Left renal pelvis (tissue), 4 donors: ENCODE measurements at regions not wholly inside any gene's neighbourhood (a gene's known extent, or its start where the extent isn't known, plus 50 kb on each side); places are given as distances from the start of the nearest gene placed in this dataset.

Experiments used
- DNase-seq, 4 donors: peaks; one replicate each; pipeline ENCODE4 v3.0.0-alpha.2; 2013; ENCODE audit warnings: low read depth in 4 of 4, low spot score in 3 of 4

DNA sequence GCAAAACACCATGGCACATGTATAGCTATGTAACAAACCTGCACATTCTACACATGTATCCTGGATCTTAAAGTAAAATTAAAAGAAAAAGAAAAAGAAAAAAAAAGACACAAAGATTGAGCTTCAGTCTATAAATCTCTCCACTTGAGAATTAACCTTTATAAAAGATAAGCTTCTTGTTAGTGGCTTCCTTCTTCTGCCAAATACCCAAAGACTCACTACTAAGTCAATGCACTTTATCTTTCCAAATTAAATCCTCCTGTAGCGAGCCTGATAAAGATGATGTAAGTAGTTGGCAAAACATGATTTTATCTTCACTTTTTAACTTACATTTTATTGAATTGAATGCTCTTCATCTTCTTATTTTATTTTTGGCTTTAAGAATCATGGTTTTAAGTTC lies 349.9 kb downstream of the TRIB2 start:
- no peak for DNase-seq

DNA sequence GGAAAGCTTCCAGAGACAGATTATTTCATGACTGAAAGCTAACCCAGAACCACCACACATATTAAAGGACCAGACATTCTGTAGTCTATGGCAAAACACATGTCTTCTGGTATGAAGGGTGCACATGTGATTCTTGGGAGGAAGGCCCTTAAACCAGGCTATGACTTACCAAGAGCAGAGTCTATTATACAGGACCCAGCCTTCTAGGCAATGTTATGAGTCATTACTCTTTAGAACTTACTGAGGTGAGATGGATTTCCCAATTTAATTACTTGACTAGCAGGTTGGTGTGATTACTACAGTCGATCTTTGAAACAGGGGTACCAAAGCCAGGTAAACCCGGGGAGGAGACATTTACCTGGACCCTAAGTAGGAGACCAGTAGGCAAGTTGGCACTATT lies 350.8 kb downstream of the TRIB2 start:
- no peak for DNase-seq

DNA sequence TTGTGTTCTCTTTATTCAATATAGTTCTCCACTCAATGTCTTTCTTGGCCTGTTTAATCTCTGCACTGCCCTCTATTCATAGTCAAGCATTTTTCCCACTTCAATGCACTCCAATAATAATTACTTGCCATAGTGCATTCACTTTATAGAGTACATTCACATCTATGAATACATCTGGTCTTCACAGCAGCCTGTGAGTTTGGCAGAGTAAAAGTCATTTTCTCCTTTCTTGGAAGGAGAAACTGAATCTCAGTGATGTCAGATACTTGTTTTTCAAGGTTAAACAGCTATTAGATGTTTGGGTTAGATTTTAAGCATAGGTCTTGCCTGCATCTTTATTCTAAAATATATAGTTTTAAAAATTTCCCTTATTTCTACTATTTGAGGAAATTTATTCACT lies 373.2 kb downstream of the TRIB2 start:
- DNase-seq = no peak

DNA sequence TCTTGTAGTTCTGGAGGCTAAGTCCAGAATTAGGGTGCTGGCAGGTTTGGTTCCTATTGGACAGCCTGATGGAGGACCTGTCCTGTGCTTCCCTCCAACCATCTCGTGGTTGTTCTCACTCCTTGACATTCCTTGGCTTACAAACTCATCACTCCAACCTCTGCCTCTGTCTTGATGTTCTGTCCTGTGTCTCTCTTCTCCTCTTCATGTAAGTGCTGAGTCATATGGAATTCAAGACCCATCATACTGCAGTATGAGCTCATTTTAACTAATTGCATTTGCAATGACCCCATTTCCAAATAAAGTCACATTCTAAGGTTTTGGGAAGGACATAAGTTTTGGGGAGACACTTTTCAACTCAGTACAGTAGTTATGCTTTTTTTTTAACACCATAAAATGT lies 374.7 kb downstream of the TRIB2 start:
- no peak for DNase-seq

DNA sequence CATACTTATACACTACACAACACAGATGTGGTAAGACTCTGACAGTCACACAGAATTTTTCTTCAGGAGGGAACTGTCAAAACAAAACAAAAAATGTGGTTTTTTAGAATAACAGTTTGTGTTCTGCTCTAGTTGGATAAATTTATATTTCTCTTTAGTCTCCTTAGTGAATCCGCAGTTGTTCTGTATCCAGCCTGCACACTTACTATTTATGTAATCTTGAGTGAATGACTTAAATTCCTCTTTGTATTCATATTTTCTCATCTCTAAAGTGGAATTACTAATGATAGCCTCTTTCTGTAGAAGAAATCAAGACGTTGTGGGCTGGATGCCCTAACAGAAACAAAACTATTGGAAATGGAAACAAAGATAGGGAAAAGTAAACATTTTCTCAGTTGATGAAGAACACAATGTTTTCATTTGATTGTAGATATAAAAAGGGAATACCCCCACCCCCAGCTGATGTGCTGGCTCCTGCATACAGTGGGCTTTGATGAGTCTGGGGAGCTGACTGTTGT lies 375.2 kb downstream of the TRIB2 start:
- DNase-seq = no peak

DNA sequence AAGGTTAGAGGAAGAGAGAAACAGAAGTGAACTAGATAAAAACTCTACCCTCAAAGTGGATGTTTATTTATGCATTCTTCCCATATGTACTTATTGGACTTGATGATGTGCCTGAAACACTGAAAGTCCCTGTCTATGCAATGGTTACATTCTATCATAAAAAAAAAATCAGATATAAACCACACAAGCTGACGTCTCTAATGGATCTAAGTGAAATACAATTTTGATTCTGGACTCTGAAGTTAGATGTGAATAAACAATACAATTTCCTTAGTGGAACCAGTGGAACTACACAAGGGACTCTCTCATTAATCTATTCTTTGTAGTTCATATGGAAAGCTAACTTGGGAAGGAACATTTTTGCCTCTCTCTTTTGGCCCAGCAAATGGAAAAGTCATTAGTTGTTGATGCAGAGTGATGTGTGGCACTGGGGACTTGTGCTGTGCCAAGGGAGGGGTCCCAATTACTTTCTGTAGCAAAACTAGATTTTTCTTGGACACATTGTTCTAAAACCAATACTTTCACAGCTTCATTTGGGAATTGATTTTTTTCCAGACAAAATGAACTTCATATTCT lies 376.8 kb downstream of the TRIB2 start:
- DNase-seq = no peak

DNA sequence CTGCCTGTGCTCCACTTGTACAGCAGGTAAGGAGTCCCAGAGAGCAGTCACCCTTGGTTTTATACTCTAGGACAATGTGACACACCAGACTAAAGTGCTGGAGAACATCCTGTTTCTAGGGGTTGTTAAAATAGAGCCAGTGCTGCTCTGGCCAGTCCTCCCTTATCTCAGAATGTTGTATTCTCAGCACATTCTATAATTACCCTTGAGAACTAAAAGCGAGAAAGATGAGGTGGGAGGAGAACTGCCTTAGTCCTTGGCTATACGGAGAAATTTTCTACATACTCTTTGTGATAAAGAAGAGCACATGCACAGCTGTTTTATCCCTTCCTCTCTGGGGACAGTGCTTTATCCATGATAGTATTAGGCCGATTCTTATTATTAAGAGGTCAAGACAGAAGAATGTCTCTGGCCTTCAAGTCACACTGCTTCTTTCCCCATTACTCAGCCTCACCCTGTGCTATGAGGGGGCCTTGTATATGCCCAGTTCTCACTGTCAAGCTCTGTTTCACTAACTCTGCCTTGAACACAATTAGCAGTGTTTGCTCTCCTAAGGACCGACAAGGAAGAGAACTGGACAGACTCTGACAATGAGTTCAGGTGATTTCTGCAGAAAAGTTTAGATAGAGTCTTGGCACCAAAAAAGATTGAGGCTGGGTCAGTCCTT lies 385.8 kb downstream of the TRIB2 start:
- DNase-seq = no peak

DNA sequence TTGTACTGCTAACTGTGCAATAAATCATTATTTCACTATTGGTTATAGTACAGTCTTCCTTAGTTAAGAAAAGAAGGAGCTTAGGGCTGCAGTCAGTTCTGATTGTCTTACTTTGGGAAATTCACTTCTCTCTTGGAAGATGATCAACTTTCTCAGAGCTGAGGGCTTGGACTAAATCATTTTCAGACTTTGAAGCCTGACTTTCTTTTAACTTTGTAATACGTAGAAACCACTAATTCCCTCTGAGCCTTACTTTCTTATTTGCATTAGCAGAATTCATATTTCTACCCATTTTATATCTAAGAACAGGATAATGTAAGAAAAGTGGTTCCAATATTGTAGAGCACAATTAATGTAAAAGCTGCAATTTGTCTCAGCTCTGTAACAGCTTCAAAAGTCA lies 386.4 kb downstream of the TRIB2 start:
- DNase-seq = no peak

DNA sequence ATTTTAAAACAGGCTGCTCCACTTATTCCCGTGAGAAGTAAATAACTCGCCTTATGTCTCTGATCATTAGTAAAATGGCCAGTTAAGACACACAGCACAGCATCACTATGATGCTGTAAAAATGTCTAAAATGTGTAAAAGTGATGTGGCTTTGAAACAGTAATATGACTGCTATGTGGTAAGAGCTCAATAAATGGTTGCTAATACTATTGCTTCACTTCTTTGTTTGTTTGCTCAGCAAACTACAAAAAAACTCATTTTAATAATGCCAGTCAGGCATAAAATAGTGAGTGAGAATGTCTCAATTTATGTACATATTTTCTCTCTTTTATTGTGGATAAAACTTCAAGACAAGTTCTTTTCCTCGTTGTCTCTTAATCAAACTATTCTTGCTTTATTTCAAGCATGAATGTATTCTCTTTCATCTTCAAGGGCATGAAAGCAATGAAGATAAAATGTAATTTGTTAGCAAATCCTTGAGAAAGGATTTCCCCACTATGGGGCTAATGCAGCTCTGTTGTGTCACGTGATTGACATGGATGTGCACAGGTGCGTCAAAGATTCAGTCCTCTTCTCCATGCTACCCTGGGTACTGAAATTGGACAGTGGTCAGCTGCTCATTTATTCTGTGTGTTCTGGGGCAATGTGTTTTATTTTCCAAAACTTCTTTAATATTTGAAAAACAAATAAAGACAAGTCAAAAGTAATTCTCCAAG lies 387.2 kb downstream of the TRIB2 start:
- DNase-seq = no peak

DNA sequence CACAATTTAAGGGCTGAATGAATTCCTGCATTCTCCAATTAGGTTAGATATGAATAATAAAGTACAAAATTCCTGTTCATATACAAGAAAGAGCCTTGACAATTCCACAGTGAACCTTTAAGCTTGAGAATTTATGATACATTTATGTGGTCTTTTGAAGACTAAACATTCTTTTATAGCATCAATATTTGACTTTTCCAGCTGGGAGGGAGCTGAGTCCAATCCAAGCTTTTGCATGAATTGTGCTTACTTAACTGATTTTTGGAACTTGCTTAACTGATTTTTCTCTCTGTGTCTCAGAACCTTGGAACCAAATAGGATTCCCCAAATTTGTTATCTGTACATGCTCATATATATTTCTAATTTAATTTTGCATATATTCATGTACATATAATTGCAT lies 388.0 kb downstream of the TRIB2 start:
- no peak for DNase-seq

DNA sequence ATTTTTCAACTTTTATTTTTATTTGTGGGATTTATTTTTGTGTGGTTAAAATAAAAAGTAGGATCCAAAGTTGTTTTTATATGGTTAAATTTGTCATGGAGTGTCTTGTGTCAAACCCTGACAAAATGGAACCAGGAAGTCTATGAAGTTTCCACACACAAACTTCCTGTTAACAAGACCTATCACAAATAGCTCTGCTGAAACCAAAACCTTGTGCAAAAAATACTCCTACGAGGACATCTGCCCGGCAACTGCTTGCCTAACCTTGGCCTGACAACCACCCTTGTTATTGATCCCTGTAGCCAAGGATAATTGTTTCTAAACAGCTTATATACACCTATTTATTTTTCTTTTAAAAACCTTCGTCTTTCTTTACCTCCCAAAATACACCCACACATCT lies 389.6 kb downstream of the TRIB2 start:
- no peak for DNase-seq

DNA sequence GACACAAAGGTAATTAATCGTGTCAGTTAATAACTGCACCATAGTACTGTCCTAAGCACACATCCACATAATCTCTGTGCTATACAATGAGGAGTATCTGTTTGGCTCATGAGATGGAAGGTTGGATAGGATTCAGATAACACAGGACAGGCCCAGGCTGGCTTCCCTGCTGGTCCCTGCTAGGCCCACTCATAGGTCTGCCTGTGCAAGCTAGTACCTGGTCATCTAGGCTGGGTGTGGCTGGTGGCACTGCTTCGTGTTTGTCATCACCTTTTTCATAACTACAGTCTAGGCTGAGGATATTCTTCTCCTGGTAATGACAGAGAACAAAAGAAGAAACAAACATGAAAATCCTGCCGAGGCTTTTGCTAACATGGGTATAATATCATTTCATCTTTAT lies 392.8 kb downstream of the TRIB2 start:
- no peak for DNase-seq

DNA sequence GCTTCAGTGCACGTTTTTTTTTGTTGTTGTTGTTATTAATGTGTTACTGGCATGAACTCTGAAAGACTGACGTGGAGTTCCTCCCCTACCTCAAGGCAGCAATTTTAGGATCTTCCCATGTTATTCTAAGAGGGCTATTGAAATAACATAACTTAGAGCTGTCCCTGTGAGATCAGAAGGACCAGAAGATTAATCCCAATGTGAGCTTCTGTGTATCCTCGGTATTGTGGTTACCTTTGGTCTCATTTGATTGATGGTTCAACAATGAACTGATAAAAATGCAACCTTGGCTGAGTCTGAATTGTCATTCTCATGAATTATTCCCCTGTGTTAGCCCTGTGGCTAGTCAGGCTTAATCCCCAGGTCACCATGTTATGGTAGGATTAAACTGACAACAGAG lies 394.1 kb downstream of the TRIB2 start:
- DNase-seq = no peak

DNA sequence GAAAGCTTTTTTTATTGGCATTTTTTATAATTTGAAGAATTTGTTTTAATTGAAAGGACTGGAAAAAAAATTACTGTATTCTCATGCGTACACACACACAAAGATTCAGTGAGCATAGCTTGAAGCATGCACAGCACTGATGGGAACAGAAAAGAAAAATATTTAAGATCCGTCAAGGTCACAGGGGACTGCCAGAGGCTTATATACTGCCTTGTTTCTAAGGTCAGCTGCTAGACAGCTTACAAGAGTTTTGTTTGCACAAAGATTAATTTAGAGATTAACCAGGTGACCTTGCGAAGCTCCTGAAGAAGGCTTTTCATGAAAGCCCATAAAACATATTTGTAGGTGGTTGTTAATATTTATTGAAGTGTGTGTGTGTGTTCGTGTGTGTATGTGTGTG lies 396.3 kb downstream of the TRIB2 start:
- no peak for DNase-seq

DNA sequence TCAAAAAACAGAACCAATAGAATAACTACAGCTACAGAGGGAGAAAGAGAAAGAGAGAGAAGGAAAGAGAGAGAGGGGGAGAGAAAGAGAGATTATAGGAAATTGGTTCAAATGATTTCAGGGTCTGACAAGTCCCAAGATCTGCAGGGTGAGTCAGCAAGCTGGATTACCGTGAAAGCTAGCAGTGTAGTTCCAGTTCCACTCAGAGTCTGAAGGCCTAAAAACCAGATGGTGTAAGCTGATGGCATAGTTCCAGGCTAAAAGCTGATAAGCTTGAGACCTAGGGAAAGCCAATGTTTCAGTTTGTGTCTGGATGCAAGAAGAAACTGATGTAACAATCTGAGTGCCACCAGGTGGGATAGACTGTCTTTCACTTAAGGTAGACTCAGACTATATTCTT lies 397.7 kb downstream of the TRIB2 start:
- DNase-seq = no peak

DNA sequence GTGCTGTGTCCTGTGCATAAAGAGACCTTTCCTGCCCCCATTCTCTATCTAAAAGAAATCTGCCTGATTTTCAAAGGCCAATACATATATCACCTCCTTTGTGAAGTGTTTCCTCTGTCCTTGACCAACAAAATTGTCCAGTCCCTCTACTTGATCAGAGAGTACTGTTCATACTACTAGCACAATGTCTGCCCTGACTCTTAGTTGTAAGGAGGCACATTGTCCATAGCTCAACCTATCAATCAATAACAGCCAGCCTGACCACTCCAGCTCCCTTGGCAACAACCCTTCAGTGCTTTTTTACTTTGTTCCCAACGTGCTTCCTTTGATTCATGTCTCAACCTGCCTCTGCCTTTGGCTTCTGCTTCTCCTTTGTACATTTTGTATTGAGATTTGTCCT lies 398.9 kb downstream of the TRIB2 start:
- no peak for DNase-seq

DNA sequence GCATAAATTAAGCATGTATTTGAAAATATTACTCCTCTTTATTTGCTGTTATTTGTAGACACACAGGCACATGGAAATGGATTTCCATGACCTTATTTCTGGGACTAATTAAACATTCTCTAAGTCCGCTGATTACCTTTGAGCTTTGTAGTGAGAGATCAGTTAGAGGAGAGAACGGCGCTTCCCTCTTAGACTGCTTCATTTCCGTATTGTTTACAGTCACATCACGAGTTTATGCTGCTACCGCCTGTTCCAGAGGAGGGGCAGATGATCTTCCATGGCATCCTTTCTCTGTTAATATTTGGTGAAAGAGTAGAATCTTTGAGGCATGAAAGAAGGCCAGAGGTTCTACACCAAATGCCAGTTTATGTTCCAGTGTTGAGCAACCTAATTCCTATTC lies 404.4 kb downstream of the TRIB2 start:
- DNase-seq = no peak

DNA sequence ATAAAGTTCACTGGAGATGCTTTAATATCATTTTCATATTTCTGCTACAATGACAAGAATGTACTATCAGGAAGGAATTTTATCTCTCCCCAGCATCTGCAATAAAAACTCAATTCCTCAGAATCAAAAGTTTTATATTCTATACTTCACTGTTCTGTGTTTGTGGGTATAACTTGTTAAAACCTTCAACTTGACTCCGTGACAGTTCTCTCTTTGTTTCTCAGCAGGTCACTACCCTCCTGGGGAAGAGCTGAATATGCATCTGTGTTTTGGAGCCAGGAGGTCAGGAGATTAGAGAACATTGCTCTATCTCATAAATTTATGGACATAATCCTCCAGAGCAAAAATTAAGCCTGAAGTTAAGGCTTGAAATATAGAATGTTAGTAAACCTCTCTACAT lies 411.4 kb downstream of the TRIB2 start:
- no peak for DNase-seq

DNA sequence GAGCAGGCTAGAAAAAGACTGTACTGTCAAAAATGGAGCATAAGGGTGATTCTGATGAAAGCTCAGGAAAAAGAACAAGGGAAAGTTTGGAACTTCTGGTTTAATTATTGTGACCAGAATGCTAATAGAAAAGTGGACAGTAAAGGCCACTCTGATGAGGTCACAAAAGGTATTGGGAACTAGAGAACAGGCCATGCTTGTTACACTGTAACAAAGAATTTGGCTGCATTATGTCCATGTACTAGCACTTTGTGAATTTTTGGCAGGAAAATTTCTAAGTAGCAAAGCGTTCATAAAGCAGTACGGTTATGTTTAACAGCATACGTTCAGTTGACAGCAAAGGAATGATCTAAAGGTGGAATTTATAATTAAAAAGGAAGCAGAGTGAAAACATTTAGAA lies 418.6 kb downstream of the TRIB2 start:
- no peak for DNase-seq

DNA sequence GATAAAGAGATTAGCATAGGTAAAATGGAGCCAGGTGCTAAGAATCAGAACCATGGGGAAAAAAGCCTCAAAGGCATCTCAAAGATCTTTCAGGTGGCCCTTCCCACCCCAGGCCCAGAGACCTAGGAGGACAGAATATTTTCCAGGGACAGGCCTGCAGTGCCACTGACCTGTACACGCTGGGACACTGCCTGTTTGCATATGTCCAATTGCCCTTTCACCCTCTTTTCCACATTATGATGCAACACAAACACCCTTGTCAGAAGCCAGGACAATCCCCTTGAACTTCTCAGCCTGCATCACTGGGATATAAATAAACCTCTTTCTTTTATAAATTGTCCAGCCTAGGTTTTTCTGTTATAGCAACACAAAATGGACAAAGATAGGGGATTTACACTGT lies 419.1 kb downstream of the TRIB2 start:
- DNase-seq = no peak

DNA sequence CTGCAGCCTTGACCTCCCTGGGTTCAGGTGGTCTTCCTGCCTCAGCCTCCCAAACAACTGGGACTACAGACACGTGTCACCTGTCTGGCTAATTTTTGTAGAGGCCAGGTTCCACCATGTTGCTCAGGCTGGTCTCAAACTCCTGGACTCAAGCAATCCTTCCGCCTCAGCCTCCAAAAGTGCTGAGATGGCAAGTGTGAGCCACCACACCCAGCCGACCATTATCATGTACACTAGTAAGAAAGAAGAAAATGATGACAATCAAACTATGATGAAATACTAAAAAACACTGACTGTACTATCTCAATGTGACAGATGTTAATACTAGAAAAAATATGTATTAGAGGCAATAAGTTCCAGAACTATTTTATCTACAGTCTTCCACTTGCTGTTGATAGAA lies 420.9 kb downstream of the TRIB2 start:
- DNase-seq = no peak

DNA sequence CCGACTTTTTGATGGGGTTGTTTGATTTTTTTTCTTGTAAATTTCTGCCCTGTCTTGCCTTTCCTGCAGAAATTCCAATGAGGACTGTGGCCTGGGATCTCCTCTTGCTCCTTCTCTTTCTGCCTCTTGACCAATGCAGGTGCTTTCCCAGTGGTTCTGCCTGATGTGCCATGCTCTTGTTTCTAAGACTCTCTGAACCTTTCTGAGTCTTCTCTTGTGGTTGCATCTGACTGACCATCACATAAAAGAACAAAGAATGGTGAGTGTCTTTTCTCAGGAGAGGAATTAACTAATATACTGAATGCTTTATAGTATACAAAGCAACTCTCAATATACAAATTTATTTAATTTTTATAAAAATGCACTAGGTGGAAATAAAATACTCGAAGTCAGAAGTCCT lies 424.6 kb downstream of the TRIB2 start:
- no peak for DNase-seq
